Testis (tissue), 2 donors: ENCODE measurements at regions not wholly inside any gene's neighbourhood (a gene's known extent, or its start where the extent isn't known, plus 50 kb on each side); places are given as distances from the start of the nearest gene placed in this dataset.

Experiments used
- CTCF ChIP-seq, 3 experiments: fragments of 450-650 bp in 2 of 3; fragments of 200-600 bp in 1 of 3; sonication (generic) in 1 of 3; IDR thresholded peaks; one replicate each; pipeline ENCODE4 v1.5.1; 2016 to 2019; ENCODE audit warnings: antibody characterized with exemption in 3 of 3, mild to moderate bottlenecking in 2 of 3, moderate library complexity in 1 of 3
- POLR2A ChIP-seq: fragments of 450-650 bp; IDR thresholded peaks from one replicate; pipeline ENCODE4 v1.6.1; 2017; ENCODE audit warnings: antibody characterized with exemption, mild to moderate bottlenecking, moderate library complexity

DNA sequence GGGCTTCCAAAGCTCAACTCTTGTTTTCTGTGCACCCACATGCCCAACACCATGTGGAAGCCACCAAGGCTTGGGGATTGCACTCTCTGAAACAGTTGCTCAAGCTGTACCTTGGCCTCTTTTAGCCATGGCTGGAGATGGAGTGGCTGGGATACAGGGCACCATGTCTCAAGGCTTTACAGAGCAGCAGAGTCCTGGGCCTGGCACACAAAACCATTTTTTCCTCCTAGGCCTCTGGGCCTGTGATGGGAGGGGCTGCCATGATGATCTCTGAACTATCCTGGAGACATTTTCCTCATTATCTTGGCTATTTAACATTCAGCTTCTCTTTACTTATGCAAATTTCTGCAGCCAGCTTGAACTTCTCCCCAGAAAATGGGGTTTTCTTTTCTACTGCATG lies 179.7 kb upstream of the LRP1B start:
- TF ChIP-seq CTCF (IDR thresholded peaks at IDR 0.05) (no peak), POLR2A (no peak)
